ENCODE measurements at regions not wholly inside any gene's neighbourhood (a gene's known extent, or its start where the extent isn't known, plus 50 kb on each side); places are given as distances from the start of the nearest gene placed in this dataset.

- H3K9me3 ChIP-seq: no peaks in the 10 kb centered on the region
- peak overlapping the region; percentile 87 to 99 (median 96) for H3K27ac ChIP-seq
- 51 to 65% methylated on average over 7 to 18 of the region's 18 CpGs for WGBS, 2 donors
- ATAC-seq (ENCODE audit: low FRiP score in 2 of 2): peak in 1 of 2 donors; percentile 9
- TF ChIP-seq EP300 (IDR thresholded peaks at IDR 0.05): no peak
- TF ChIP-seq, protein P1, sequence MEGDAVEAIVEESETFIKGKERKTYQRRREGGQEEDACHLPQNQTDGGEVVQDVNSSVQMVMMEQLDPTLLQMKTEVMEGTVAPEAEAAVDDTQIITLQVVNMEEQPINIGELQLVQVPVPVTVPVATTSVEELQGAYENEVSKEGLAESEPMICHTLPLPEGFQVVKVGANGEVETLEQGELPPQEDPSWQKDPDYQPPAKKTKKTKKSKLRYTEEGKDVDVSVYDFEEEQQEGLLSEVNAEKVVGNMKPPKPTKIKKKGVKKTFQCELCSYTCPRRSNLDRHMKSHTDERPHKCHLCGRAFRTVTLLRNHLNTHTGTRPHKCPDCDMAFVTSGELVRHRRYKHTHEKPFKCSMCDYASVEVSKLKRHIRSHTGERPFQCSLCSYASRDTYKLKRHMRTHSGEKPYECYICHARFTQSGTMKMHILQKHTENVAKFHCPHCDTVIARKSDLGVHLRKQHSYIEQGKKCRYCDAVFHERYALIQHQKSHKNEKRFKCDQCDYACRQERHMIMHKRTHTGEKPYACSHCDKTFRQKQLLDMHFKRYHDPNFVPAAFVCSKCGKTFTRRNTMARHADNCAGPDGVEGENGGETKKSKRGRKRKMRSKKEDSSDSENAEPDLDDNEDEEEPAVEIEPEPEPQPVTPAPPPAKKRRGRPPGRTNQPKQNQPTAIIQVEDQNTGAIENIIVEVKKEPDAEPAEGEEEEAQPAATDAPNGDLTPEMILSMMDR (IDR thresholded peaks at IDR 0.05): no peak
- peak in 1 of 2 donors; percentile 19 for TF ChIP-seq POLR2AphosphoS5 (IDR thresholded peaks at IDR 0.05)
- no peak for TF ChIP-seq POLR2A (IDR thresholded peaks at IDR 0.05)
- no peaks in the 10 kb centered on the region for H3K27me3 ChIP-seq
- H3K36me3 ChIP-seq: peaks cover 0 to 47% (median 23%) of the 10 kb centered on the region in 4 donors
- peaks cover 81 to 88% (median 86%) of the 10 kb centered on the region in 4 donors for H3K4me1 ChIP-seq
- H3K4me3 ChIP-seq: peak overlapping the region in 2 of 4 donors; percentile 9 to 42
- peak in 1 of 2 donors; percentile 61 for DNase-seq
Observed at GRCh38 chr22:46086577-46087335, 63.6 kb upstream of the PPARA start.

GRCh38 chr22:46087336-46087690, 63.0 kb upstream of the PPARA start:
- DNase-seq: no peak
- H3K4me1 ChIP-seq: peaks cover 86 to 93% (median 91%) of the 10 kb centered on the region in 4 donors
- no peaks in the 10 kb centered on the region for H3K27me3 ChIP-seq
- H3K27ac ChIP-seq: peak overlapping the region; percentile 87 to 99 (median 96)
- peaks cover 0 to 51% (median 27%) of the 10 kb centered on the region in 4 donors for H3K36me3 ChIP-seq
- TF ChIP-seq POLR2AphosphoS5 (IDR thresholded peaks at IDR 0.05): no peak
- TF ChIP-seq, protein P1 (IDR thresholded peaks at IDR 0.05): no peak
- no peak for TF ChIP-seq POLR2A (IDR thresholded peaks at IDR 0.05)
- TF ChIP-seq EP300 (IDR thresholded peaks at IDR 0.05): no peak
- H3K4me3 ChIP-seq: peak overlapping the region in 2 of 4 donors; percentile 5 to 42
- no peak for ATAC-seq (ENCODE audit: low FRiP score in 2 of 2)
- no peaks in the 10 kb centered on the region for H3K9me3 ChIP-seq
- 58 to 83% methylated on average over 8 to 14 of the region's 14 CpGs for WGBS, 2 donors

- Histone ChIP-seq H3K4me1 (peaks cover 92 to 98% (median 94%) of the 10 kb centered on the region in 4 donors), H3K36me3 (peaks cover 0 to 57% (median 27%) of the 10 kb centered on the region in 4 donors), H3K27ac (peak overlapping the region; percentile 87 to 99 (median 96)), H3K27me3 (no peaks in the 10 kb centered on the region), H3K4me3 (peak overlapping the region in 2 of 4 donors; percentile 5 to 42), H3K9me3 (no peaks in the 10 kb centered on the region)
- peak; percentile 71 to 80 for ATAC-seq (ENCODE audit: low FRiP score in 2 of 2)
- TF ChIP-seq, protein P1 (IDR thresholded peaks at IDR 0.05): no peak
- TF ChIP-seq POLR2AphosphoS5 (IDR thresholded peaks at IDR 0.05) (peak; percentile 42 to 66), EP300 (IDR thresholded peaks at IDR 0.05) (no peak), POLR2A (IDR thresholded peaks at IDR 0.05) (peak in 1 of 4 donors; percentile 4)
- DNase-seq: peak; percentile 74 to 94
- WGBS, 2 donors: 54 to 60% methylated on average over 1 to 19 of the region's 22 CpGs
Observed at GRCh38 chr22:46087816-46088277, 62.5 kb upstream of the PPARA start.

- Histone ChIP-seq H3K9me3 (no peaks in the 10 kb centered on the region), H3K36me3 (peaks cover 0 to 66% (median 29%) of the 10 kb centered on the region in 4 donors), H3K4me1 (peaks cover 94 to 99% (median 98%) of the 10 kb centered on the region in 4 donors), H3K27me3 (no peaks in the 10 kb centered on the region), H3K4me3 (peak overlapping the region in 2 of 4 donors; percentile 5 to 42), H3K27ac (peak overlapping the region; percentile 87 to 99 (median 96))
- TF ChIP-seq POLR2A (IDR thresholded peaks at IDR 0.05) (no peak), POLR2AphosphoS5 (IDR thresholded peaks at IDR 0.05) (peak; percentile 14 to 41)
- TF ChIP-seq, protein P1 (IDR thresholded peaks at IDR 0.05): no peak
- ATAC-seq (ENCODE audit: low FRiP score in 2 of 2) (no peak), DNase-seq (peak; percentile 62 to 66)
- 38 to 45% methylated on average over 17 to 25 of the region's 25 CpGs for whole genome bisulfite sequencing, 2 donors
Observed at GRCh38 chr22:46088541-46089311, 61.6 kb upstream of the PPARA start.

All from upper lobe of left lung (tissue), 6 donors.